Ammon's horn (tissue), 1 donor: ENCODE measurements at regions not wholly inside any gene's neighbourhood (a gene's known extent, or its start where the extent isn't known, plus 50 kb on each side); places are given as distances from the start of the nearest gene placed in this dataset.
"Not testable (repeated sequence)": the region's sequence is repeated elsewhere in the genome, so short reads cannot be mapped to it uniquely, and the experiment has no call there.

Source experiments
- DNase-seq: peaks from one replicate; pipeline ENCODE4 v3.0.0-alpha.2; 2016; ENCODE audit warnings: low spot score

DNA sequence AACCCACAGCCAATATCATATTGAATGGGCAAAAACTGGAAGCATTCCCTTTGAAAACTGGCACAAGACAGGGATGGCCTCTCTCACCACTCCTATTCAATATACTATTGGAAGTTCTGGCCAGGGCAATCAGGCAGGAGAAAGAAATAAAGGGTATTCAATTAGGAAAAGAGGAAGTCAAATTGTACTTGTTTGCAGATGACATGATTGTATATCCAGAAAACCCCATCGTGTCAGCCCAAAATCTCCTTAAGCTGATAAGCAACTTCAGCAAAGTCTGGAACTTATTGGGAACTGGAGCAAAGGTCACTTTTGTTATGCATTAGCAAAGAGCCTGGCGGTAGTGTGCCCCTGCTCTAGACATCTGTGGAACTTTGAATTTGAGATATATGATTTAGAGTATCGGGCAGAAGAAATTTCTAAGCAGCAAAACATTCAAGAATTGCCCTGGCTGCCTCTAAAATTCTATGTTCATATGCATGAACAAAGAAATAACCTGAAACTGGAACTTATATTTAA is 53.4 kb upstream of the PSMA1 start:
- DNase-seq = not testable (repeated sequence)

DNA sequence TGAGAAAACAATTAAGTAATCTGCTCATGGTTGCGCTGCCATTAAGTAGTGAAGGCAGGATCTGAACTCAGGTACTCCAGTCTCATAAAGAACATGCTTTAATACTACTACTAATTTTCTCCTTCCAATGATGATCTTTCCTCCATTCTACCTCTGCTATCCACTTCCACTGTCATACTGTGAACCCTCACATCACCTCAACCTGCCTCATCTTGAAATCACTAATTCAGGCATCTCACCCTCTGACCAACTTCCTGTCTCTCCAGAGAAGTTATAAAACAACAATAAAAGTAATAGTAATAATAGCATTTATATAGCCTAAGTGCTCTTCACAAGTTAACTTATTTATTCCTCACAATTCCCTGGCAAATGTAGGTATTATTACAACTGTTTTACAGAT is 57.1 kb upstream of the PSMA1 start:
- DNase-seq = no peak

DNA sequence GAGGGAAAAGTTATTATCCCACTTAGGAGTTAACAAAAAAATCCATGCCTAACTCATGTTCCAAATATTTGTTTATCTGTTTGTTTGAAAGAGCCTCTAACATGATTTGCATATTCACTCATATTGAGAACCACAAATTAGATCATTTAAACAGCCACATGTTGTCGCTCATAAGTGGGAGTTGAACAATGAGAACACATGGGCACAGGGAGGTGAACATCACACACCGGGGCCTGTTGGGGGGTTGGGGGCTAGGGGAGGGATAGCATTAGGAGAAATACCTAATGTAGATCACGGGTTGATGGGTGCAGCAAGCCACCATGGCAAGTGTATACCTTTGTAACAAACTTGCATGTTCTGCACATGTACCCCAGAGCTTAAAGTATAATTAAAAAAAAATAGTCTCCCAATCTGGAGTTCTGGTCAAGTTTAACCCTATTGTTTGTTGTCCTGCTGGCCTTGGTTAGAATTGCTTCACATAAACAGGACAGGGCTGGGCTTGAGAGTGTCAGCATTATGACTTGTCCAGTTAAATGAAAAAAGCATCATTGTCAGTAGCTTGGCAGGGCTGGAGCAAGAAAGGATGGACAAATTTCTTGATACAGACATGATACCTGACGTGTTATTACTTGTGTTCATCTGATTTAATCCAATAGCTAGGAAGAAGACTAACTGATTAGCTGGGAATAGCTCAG is 57.8 kb upstream of the PSMA1 start:
- no peak for DNase-seq

DNA sequence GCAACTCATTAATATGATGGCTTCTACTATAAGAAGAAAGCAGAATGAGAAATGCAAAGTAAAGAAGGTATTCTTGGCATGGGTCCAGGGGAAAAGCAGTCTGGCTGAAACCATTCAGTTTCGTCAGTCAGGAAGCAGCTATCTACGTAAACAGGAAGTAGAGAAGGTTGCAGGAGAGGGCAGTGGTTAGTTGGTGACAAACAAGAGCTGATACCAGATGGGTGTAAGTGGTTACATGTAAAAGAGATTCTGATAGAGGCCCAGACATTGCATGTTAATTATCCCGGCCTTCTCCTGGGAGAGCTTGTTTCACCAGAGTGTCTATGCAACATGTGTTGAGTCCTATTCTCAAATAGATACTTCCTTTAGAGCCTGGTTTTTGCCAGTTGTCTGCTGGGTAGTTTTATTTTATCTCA is 58.4 kb upstream of the PSMA1 start:
- DNase-seq = peak; percentile 64

DNA sequence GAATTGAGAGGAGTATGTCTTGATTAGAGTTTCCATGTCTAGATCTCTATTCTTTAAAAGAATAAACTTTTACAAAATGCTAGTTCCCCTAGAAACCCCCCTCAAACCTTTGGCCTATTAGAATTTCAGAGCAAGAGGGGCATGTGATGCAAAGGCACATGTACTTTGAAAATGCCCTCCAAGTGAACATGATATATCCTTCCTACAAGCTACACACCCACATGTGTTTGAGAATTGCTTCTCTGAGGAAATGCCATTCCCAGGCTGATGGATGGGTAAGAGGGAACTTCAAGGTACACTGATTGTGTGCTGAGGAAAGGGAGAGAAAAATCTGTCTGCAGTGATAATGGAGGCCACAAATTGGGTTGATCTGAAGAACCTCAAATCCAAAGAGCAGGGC is 59.5 kb upstream of the PSMA1 start:
- DNase-seq = no peak

DNA sequence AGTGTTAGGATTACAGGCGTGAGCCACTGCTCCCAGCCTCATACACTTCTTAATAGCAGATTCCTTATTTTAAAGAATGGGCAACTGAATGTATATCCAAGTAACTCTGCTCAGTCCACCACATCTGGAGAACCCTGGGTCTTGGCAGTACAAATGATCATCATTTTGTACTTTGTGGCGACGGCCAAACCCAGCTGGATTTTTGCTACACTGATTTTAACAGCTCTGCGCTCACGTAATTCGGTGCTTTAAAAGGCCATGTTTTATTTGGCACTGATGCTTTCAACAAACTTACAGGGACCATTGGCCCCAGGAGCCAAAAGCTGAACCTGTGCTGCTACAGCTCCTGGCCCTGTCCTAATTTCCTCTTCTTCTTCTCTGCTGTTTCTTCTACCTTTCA is 60.8 kb upstream of the PDE3B start:
- no peak for DNase-seq

DNA sequence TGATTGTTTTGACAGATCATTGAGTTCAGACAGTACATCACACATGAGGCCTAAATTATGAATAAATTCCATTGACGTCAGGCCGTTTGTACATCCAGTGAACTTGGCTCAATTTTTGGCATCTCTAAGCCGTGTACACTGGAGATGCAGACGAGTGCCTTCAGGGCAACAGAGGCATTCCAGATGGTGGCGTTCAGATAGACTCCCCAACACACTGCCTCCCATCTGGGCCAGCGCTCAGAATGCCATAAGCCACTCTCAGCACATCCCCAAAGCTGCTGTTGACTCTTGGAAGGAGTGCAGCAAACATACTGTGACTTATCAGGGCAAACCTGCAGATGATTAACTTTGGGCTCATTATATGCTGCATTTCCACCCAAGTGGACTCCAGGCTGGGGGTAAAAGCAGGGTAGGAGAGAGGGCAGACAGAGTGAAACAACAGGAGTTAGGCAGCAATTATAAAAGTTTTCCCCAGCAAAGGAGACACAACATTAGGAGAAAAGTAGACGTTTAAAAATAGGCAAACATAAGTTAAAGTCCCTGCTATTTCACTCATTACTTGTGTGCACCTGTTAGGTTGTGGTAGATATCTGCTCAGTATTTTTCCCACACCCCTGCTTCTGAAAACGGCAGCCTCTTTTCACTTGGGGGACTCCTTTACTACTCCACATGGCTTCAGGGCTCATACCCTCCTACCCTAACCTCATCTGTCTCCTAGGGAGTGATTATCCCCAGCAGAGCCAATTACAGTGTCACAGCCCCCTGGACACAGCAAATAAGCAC is 60.2 kb upstream of the PDE3B start:
- DNase-seq = no peak

DNA sequence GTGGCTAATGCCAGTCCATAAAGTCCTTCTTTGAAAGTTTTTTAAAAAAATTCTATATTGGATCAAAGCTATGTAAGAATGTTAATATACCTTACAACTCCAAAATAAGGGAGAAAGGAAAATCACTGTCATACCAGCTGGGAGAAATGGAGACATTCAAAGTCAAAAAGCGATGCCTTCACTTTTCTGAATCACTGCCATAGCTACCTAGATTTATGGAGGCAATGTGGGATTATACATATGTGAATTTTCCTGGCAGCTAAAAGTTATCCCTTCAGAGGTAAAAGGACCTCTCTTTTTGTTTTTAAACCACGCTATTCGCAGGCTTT is 59.6 kb upstream of the PDE3B start:
- DNase-seq = no peak

DNA sequence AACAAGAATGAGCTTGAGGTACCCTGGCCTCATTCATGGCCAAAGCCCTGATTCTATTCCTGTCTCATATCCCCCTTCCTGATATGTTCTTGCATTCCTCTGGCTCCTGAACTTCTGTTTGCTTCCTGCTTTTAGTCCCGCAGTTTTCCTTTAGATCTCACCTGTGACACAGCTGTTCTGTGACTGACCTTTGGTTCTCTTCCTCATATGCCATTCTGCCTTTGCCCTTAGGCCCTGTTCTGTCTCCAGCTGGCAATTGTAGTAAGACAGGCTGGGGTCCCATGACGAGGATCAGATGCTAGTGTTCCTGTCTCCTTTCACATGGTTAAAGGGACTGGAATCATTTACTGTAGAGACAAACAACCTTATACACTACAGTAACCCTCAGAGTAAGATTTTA is 59.0 kb upstream of the PDE3B start:
- no peak for DNase-seq

DNA sequence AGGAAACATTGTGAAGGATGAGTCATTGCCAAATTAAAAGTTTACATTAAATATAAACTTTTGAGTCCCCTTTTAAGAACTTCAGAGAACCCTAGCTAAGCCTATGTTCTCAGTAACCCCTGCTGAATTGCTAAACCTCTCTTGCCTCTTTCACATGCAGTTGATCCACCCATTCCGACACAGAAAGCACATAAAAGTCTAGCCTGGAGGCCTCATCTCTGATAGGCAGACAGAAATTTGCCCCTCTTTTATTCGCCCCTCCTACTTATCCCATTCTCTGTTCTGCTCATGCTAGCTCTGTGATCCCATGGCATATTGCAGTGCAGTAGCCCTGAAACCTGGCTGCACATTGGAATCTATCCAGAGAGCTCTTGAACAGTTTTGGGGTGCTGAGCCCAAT is 58.2 kb upstream of the PDE3B start:
- no peak for DNase-seq

DNA sequence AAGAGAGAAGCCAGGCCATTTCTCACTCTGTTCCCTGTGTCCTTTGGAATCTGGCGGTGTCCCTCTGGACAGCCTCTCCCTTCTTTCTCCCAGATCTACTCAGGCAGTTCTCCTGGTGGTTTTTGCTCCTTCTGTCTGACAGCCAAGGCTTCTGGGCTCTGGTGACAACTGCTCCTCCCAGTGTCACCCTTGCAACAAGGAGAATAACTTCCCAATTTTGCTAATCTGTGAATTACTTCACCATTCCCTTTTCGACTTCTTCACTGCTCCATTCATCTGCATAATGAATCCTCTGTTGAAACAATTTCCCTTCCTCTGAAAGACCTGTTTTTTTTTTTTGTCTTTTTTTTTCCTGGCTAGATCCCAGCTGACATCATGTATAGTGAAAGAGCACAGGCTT is 56.3 kb upstream of the PDE3B start:
- DNase-seq = peak; percentile 20

DNA sequence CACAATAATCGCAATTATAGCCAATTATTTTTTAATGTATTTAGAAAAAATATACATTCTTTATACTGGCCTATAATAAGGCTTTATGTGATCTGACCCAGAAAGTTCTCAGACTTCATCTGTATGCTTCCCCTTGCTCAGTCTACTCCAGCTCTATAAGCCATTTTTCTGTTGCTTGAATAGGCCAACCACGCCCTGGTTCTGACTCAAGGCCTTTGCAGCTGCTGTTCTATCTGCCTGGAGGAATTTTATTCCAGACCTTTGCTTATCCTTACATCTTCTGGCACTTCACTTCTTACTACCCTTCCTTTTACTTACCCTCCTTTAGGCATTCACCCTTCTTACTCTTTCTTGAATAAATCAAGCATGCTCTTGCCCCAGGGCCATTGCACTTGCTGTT is 54.9 kb upstream of the PDE3B start:
- no peak for DNase-seq

DNA sequence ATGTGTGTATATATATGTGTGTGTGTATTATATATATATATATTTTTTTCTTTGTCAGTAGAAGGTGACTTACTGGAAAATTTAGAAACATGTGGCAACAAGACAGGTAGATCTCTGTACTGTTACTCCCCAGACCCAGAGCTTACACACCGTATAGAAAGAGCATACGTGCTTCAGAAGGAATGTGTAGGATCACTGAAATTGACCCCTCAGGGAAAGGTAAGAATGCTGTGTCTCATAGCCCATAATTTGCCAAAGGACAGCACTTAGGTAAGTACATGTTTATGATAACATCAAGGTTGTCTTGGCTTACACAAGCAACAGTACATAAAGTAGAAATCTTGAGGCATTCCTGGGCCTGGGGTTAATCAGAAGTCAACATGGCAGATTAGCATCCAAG is 54.2 kb upstream of the PDE3B start:
- no peak for DNase-seq

DNA sequence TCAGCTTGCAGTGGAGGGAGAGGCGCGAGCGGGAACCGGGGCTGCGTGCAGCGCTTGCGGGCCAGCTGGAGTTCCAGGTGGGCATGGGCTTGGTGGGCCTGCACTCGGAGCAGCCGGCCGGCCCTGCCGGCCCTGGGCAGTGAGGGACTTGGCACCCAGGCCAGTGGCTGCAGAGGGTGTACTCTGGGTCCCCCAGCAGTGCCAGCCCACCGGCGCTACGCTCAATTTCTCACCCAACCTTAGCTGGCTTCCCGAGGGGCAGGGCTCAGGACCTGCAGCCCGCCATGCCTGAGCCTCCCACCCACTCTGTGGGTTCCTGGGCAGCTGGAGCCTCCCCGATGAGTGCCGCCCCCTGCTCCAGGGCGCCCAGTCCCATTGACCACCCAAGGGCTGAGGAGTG is 52.6 kb upstream of the PDE3B start:
- DNase-seq = not testable (repeated sequence)

DNA sequence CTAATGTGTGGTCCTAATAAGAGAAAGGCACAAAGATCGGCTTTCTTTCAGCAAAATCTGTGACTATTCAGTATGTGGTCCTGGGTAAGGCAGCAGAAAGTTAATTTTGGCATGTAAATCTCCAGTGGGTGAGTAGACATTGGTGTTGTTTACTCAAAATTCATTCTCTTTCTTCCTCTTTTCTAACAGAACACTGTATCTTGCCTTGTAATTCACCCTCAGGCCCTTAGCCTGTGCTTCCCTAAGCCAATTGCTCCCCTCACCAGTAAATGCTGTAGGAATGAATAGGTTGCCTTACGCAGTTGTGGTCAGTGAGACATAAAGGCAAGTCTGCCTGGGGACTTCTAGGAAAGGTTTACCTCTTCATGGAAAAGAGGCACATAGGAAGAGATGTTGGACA is 49.9 kb upstream of the PDE3B start:
- no peak for DNase-seq
